NCI-H1092 treated with DMSO at 0.1 percent for 48 hours (cell line): ENCODE measurements at regions not wholly inside any gene's neighbourhood (a gene's known extent, or its start where the extent isn't known, plus 50 kb on each side); places are given as distances from the start of the nearest gene placed in this dataset.

Experiments used
- DNase-seq: peaks from one replicate; lab custom pipeline; 2025; lab: John Stamatoyannopoulos, UW

DNA sequence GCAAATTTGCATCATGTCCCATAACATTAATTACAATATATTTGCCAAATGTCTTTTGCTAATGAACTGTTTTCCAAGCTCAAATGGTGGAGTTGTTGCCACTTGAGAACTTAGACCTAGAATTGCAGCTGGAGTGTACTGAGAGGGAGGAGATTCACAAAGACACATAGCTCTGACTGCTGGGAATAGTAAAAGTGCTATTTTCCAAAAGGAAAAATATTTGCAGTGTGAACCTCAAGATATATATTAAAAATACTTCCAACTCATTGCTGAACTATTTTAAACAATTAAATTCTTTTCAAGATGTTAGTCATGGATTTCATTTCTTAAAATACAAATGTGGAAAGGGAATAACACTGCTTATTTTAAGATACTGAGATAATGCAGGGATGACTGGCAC lies 666.8 kb upstream of the ARPP21 start:
- no peak for DNase-seq

- DNase-seq = no peak
Measured at GRCh38 chr3:34973586-34973985, 665.7 kb upstream of the ARPP21 start.

- DNase-seq = no peak
Measured at GRCh38 chr3:34983631-34984030, 655.7 kb upstream of the ARPP21 start.

DNA sequence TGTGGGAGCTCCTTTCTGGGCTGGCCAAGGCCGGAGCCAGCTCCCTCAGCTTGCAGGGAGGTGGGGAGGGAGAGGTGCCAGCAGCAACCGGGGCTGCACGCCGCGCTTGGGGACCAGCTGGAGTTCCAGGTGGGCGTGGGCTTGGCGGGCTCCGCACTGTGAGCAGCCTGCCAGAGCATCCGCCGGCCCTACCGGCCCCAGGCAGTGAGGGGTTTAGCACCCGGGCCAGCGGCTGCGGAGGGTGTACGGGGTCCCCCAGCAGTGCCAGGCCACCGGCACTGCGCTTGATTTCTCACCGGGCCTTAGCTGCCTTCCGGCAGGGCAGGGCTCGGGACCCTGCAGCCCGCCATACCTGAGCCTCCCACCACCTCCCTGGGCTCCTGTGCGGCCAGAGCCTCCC lies 651.0 kb upstream of the ARPP21 start:
- DNase-seq = no peak

DNA sequence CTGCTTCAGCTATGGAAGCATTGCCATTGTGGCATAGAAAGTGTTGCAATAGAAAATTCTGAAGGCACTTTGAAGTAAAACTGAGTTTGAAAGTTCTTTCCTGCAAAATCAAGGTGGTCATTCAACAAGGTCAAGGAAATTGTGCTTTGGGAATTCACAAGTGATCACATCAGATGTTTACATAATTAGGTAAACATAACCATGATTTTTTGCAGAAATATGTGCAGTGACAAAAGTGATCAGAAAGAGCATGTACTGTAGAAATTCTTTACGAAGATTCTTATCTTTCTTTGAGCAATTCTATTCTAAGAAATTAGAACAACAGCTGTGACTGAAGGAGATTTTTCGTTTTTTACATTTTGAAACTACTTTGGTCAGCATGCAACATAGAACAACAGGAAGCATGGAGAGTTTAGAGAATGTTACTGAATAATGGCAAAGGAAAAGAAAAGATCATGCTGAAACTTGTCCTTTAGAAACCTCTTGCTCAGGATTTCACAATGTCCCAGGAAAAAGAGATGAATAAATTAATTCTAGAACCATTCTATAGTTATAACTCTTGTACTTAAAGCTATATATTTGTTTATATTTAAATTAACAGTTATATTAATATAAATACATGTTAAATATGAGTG lies 643.4 kb upstream of the ARPP21 start:
- no peak for DNase-seq

- DNase-seq = no peak
Measured at GRCh38 chr3:34998902-34999301, 640.4 kb upstream of the ARPP21 start.

DNA sequence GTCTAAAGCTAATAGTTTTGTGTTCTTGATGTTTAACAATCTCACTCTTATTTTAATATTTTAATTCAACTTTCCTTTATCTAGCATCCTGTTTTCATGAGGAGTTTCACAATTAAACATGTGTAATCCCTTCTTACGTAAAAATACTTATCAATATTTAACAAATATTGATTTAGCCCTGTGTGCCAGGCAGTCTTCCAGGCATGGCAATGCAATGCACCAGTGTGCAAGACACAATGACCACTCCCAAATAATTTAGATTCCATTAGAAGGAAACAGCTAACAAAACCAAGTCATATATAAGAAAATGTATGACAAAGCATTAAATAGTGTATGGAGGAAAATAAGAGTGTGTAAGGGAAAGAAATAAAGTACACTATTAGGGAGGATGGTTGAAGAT lies 627.1 kb upstream of the ARPP21 start:
- DNase-seq = no peak

DNA sequence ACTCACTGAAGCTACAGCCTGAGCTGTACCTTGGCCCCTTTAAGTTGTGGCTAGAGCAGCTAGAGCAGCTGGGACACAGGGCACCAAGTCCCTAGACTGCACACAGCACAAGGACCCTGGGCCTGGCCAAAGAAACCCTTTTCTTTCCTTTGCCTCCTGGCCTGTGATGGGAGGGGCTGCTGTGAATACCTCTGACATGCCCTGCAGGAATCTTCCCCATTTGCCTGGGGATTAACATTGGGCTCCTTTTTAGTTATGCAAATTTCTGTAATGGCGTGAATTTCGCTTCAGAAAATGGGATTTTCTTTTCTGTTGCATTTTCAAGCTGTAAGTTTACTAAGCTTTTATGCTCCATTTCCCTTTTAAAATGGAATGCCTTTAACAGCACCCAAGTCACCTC lies 611.2 kb upstream of the ARPP21 start:
- no peak for DNase-seq

- DNase-seq = peak; percentile 94
Measured at GRCh38 chr3:35042210-35042991, 596.9 kb upstream of the ARPP21 start.

- peak; percentile 32 for DNase-seq
Measured at GRCh38 chr3:35043040-35043439, 596.3 kb upstream of the ARPP21 start.

GRCh38 chr3:35044190-35044589 lies 595.1 kb upstream of the ARPP21 start:
- DNase-seq = no peak

DNA sequence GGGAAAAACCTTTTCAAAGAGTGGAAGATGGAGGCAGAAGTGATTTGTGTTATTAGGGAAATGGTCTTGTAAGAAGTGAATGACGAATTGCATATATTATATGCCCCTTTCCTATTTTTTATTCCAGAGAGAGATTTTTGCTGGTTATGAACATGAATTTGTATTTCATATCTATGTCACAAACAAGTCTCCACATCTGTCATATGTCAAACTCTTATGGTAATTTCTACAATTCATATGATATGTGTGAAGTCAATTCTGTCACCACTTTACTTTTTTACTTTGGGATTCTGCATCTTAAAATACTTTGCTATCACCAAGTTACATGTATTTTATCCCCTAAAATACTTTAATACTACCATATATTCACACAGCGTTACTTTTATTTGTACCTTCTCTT lies 594.2 kb upstream of the ARPP21 start:
- no peak for DNase-seq

- DNase-seq = no peak
Measured at GRCh38 chr3:35064761-35065160, 574.6 kb upstream of the ARPP21 start.

DNA sequence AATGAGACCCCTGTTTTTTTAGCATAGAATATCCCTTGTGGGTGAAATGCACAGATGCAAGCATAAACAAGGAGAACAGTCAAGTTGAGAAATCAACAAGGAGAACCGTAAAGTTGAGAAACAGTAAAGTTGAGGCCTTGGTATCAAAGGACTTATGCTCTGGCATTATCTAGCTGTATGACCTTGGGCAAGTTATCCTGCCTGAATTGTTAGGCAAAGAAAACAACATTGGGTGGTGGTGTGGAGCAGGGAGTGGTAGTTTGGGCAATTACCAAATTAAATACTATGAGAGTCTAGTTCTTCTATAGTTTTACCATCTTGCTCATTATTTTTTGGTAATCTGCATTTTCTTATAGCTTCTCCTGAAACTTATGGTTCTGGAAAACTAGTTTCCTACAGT lies 573.4 kb upstream of the ARPP21 start:
- DNase-seq = no peak

DNA sequence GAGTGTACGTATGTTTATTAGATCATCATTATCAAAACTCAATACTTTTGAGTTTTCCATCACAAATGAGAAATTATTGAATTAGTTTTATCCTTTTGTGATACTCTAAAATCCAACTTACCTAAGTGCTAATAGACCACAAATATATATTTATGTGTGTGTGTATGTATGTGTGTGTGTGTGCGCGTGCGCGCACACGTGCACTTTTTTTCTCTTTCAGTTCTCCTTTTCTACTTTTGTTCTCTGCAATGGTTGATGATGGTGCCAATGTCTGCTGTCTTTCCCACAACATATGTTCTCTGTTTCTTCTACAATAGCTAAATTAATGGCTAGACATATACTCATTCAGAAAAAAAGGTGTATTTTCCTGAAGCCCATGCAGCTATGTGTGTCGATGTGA lies 571.6 kb upstream of the ARPP21 start:
- no peak for DNase-seq

DNA sequence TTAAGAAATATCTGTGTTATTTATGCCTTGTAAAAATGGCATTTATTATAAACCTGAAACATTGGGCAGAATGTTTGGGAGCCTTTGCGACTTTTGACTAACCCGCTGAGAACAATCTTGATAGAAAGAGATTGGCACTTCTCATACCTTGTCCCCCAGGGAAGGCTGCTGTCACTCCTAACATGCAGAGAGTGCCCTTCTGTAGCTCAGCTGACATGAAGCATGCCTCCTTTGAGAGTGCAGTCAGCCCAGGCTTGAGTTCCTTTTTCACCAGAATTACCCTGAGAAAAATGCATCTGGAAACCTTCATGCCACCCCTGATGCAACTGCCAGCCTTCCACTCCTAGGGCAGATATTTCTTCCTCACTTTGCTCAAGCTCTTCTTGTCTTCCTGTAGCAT lies 569.2 kb upstream of the ARPP21 start:
- no peak for DNase-seq

- no peak for DNase-seq
Measured at GRCh38 chr3:35071772-35072171, 567.6 kb upstream of the ARPP21 start.

DNA sequence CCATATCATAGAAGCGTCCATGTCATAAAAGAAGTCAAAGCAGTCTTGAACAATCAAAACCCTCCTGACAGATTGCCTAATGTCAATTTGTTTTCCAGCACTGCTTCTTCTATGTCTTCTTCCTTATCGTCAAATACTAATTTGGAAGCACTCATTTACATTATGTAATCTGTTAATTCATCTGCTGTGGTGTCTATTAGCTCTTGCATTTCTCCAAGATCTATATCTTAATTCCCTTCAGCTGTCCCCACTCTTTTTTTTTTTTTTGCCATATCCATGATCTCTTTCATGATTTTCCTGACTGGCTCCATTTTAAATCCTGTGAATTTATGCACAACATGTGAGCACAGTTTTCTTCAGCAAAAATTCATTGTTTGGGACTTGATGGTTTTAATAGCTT lies 560.5 kb upstream of the ARPP21 start:
- no peak for DNase-seq

DNA sequence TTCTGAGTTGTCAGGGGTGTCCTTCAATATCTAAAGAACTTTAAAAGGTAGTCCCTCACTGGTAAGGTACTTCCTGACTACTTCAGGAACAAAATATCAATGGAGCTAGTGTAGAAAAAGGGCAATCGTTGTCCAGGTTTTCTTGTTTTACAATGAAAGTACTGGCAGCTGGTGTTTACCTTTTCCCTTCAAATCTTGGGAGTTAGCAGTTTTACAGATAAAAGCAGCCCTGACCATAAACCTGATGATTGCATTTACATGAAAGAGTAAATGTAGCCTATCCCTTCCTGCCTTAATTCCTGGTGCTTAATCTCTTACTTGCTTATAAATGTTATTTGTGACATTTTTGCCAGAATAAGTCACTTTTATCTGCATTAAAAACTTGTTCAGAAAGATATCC lies 559.9 kb upstream of the ARPP21 start:
- DNase-seq = no peak

GRCh38 chr3:35081899-35082298 lies 557.4 kb upstream of the ARPP21 start:
- no peak for DNase-seq

DNA sequence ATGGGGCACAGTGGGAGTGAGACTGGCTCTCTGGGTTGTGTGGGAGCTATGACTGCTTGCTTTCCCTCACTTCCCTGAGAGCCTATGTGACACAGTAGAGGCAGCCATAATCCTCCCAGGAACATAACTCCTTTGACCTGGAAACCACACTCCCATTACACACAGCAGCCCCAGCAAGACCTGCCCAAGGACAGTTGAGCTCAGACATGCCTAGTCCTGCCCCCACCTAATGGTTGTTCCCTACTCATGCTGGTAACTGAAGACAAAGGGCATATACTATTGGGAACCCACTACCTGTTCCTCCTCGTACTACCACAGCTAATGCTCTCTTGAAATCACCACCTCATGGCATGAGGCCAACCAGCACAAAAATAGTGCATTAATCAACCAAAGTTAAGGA lies 550.4 kb upstream of the ARPP21 start:
- DNase-seq = no peak

GRCh38 chr3:35114686-35115085 lies 524.6 kb upstream of the ARPP21 start:
- DNase-seq = no peak

GRCh38 chr3:35120026-35120425 lies 519.3 kb upstream of the ARPP21 start:
- DNase-seq = no peak

DNA sequence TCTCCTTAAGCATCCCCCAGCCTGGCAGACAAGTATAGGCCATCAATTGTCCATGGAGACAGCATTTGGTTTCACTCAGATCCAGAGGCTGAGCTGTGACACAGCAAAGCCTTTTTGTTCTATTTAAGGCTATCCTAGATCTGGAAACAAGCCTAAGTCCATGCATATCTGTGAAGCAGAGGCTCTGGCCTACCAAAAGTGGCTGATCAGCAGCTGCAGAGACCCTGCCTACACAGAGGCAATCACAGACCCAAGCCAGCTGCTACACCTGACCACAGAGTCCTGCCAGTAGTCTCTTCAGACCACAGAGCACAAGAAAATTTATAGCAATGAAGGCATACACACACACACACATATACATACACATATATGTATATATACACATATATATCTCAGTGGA lies 501.7 kb upstream of the ARPP21 start:
- DNase-seq = no peak
